ENCODE measurements at regions not wholly inside any gene's neighbourhood (a gene's known extent, or its start where the extent isn't known, plus 50 kb on each side); places are given as distances from the start of the nearest gene placed in this dataset.
"Not testable (repeated sequence)": the region's sequence is repeated elsewhere in the genome, so short reads cannot be mapped to it uniquely, and the experiment has no call there.

DNA sequence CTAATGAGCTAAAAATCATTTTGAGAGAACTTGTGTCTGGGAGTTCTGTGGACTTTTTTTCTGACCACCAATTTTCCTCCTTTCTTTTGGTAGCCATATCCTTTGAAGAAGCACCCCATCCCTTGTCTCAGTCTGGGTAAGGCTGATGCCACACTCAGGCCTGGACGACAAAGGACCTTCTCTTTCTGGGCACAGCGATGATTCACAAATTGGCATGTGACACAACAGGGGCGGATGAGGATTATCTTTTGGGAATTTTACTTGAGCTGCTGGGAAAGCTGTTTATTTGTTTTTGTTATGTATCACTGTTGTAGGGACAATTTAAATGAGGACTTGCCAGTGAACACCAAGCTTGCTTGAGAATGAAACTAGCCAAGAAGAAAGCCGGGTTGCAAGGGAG is 233.4 kb upstream of the HAND2 start:
- DNase-seq (ENCODE audit: low spot score) = no peak

DNA sequence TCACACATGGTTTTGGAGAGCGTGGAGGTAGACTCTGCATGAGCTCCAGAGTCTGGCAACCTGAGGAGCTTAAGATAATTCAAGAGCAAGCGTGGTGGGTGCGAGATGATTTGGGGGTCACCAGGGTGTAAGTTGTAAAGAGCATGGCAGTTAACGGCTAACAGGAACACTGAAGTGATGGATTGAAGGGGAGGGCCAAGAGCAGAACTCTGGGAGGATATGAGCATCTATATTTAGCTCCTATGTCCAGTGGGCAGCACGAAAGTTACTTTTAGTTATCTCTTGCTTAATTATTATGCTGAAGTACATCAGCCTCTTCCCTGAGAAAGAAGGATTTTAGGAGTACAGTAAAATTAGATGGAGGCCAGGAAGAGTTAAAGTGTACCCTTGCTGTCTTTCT is 231.9 kb upstream of the HAND2 start:
- no peak for DNase-seq (ENCODE audit: low spot score)

DNA sequence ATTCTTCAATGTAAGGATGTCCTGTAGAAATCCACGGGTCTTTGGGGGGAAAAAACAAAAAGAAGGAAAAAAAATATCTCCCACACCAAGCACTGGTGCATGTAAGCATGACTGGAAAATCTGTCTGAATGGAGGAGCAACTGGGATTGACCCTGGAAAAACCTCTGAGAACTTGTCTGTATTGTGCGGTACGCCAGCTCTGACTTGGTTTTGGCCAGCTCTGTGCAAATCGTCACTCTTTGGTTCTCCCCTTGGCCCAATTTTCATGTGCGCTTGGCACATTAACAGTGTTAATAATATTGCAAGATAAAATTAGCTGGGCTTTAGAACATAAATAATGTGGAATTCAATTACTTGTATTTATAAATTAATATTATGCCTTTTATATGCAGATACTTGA is 231.2 kb upstream of the HAND2 start:
- no peak for DNase-seq (ENCODE audit: low spot score)

DNA sequence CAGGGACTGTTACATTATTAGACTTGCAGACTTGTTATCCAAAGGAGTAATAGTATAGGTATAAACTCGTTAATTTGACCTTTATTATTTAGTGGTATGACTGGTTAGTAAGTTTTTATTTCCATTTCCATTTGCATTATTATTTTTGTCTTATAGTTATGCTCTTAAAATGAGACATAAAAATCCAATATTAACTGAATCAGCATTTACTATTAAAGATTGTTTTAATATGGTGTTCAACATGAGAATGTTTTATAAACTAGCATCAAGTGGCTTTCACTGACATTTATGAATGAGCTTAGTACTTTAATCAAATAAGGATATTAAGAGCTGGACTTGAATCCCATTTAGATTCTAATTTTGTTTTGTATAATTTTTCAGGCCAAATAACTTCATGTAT is 228.1 kb upstream of the HAND2 start:
- no peak for DNase-seq (ENCODE audit: low spot score)

DNA sequence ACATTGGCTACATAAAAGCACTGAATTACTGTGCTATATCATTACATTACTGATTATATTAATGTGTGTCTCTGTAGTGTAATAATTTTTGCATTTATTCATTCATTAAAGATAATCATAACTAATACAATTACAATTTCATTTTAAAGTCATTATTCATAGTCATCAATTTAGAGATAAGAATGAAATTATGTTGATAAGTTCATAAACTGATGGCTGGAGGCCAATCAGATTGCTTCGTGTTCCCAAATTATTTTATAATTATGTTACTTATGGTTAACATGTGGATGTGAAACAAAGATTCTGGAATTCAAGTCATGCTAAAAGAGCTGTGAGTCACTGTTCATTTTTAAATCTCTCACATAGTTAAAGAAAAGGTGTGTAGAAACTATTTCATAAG is 223.4 kb upstream of the HAND2 start:
- DNase-seq (ENCODE audit: low spot score) = no peak

DNA sequence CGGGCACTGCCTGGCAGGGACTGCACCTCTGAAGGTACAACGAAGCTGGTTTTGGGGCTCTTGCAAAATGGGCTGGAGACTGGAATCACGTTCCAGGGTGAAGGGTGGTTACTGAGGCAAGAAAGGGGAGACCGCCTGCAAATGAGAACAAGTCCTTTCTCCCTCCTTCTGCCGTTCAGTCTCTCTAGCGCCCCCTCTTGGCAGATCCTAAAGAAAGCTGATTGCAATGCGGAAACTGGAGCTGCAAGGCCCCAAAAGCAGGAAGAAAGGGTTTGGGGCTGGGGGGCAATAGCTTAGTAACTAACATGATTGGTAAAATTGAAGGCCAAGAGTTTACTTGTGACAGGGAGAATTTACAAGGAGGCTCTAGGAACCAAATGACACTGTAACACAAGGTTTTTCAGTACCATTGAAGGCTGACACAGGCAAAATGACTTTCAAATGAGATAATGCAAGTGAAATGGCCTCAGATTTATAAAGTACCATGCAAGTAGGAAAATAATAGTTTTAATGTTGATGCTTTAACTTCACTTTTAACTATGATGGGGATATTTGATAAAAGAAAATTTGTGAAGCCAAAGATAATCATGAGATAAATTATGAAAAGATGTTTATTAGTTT is 222.7 kb upstream of the HAND2 start:
- no peak for DNase-seq (ENCODE audit: low spot score)

DNA sequence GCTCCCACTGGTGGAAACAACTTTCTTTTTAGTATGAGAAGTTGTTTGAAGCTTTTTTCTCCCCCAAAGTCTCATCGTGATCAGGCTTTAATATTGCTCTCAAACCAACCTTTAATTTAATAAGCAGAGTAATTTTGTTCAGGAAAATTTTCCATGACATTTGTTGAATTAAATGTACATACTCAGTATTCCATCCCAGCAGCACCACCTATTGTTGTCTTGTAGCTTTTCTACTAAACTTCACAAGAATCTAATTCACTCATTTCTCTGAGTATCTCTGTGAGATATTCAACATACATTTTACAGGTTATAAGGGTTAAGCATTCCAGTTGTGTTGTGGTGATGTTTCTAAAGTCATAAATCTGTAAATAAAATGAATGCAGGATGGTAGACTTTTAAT is 218.3 kb upstream of the HAND2 start:
- DNase-seq (ENCODE audit: low spot score) = no peak

DNA sequence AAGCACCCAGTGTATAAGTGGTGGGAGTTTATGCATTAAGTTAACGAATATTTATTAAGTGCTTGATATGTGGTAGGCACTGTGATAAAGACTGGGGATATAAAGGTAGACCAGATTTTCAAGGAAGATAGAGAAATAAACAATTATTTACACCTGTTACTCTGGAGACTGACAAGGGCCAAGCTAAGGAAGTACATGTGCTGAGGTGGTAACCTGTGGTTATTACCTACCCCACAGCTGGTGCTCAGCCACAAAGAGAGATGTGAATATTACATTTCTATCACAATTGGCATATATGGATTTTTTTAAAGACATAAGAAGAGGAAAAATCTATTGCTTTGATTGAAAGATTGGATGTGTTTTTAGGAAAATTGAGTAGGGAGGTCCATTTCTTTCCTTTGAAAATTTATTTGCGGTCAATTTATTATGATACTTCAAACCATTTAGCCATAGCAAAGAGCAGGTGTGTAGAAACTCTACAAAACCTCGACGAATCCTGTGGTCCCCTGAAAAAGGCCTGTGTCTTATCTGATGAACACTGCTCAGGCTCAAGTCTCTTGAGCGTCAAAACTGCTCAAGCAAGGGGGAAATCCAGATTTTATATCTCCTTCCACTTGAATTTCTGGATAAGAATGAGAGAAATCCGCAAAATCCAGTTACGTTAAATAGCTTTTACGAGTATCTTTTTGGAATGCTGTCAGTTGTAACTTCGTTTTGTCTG is 217.7 kb upstream of the HAND2 start:
- no peak for DNase-seq (ENCODE audit: low spot score)

DNA sequence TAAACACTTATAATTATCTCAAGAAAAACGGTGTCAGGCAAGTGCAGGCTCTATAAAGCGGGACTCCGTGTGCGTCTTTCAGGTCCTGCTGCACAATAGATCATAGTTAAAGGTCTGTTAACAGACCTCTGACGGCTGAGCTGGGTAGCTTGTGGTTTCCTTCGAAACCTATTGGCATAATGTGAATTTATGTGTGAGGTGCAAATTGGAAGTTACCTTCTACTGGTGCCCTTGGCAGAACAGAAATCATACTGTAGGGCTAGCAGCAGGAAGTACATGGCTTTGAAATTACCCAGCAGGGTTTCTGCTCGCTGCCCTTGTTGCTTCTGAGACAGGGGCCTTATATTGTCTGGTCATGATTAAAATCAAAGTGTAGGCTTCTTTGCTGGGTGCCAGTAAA is 216.4 kb upstream of the HAND2 start:
- DNase-seq (ENCODE audit: low spot score) = no peak

DNA sequence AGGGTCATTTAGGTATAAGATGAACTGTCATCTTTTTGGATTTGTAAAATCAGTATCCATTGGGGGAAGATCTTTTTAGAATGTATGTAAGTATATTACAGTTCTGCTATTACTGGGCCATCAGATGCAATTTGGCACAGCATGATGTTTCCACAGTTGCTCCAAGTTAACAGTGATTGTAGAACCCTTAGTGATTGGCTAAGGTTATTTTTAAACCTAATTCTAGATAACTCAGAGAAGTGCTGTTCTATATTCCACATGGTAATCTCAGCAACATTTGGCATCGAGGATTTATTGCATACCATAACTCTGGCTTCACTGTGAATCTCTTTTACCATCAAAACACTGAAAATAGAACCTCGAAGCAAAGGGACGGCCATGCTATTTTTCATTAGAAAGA is 215.7 kb upstream of the HAND2 start:
- no peak for DNase-seq (ENCODE audit: low spot score)

DNA sequence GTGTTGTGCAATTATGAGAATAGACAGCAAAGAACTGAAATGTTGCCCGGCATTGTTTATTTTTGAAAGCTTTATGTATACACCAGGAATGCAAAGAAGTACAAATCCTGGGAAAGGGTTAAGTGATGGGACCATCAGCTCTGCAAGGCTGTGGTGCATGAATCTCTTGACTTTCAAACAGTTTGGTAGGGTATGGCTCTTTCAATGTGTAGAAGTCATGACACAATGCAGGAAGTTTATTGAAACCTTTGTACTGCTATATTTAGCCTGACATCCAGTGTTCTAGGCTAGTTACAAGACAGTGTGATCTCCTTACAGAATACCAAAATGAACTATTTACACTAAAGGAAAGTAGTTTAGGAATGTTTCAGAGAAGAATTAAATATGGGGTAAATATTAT is 206.8 kb upstream of the HAND2 start:
- DNase-seq (ENCODE audit: low spot score) = no peak

DNA sequence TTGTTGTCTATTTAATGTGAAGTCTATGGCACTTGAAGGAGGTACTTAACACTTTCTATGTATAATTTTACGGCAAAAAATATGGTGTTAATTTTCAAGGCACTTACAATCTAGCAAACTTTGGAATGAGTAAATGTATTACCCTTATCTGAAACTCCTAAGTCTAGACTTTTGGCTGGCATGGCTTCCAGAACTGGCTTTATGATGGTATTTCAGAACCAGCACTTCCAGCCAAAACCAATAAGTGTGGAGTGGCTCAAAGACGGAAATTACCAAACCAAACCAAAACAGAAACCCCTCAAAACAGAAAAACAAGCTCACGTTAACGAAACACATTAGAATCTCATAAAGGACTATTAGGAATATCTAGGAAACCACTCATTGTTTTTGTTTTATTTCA is 205.6 kb upstream of the HAND2 start:
- no peak for DNase-seq (ENCODE audit: low spot score)

DNA sequence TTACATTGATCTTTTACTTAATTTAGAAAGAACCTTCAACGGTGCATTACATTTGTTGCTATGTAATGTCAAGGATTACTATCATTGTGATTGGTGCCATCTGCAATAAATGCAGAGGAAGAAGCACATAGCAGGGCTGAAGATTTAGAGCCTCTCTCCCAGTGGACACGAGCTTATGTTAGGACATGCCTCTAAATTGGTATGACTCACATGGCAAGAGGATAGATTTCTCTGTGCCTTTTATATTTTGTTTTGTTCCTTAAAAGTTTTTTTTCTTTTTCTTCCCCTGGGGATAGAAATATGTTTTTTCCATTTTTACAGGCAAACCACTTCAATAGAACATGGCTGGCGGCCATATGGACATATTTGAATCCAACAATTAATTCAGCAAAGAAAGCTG is 205.0 kb upstream of the HAND2 start:
- no peak for DNase-seq (ENCODE audit: low spot score)

DNA sequence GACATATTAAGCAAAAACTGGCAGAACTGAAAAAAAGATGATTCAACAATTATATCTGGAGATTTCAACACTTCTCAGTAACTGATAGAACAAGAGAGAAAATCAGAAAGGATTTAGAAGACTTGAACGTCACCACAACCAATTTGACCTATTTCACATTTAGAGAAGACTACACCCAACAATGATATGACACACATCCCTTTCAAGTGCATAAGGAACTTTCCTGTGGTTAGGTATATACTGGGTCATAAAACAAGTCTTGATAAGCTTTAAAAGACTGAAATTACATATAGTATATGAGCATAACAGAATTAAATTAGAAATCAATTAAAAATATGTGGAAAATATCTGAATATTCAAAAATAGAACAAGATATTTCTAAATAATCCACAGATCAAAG is 201.2 kb upstream of the HAND2 start:
- no peak for DNase-seq (ENCODE audit: low spot score)

DNA sequence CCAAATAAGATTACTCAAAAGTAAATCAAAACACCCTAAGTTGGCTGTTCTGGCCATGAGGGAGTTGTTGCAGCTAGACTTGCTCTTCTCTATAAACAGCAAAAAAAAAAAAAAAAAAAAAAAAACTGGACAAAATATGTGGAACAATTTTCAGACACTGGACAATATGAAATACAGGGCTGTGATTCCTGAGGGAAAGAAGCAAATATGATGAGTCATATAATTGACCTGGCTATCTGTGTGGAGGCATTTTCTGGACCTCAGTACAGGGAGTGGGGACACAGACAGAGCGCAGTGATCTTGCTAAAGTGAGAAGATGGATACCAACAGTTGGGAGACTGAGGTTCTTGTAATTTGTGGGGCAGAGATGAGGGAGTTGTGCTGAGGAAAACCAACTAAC is 192.0 kb upstream of the HAND2 start:
- no peak for DNase-seq (ENCODE audit: low spot score)

DNA sequence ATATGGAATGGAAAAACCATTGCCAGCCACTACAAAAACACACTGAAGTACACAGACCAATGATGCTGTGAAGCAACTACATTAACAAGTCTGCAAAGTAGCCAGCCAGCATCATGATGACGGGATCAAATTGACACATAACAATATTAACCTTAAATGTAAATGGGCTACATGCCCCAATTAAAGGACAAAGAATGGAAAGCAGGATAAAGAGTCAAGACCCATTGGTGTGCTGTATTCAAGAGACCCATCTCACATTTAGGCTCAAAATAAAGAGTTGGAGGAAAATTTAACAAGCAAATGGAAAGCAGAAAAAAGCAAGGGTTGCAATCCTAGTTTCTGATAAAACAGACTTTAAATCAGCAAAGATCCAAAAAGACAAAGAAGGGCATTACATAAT is 188.5 kb upstream of the HAND2 start:
- not testable (repeated sequence) for DNase-seq (ENCODE audit: low spot score)

DNA sequence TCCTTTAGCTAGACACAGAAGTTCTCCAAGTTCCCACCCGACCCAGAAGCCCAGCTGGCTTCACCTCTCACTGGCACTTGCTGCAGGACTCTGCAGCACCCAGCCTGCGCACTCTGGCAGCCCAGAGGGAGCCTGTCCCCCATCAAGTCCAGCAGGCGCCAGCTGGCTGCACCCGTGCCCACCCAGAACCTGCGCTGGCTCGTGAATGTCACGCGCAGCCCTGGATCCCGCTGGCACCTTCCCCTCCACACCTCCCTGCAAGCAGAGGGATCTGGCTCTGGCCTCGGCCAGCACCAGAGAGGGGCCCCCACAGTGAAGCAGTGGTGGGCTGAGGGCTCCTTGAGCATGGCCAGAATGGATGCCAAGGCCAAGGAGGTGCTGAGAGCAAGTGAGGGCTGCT is 187.6 kb upstream of the HAND2 start:
- no peak for DNase-seq (ENCODE audit: low spot score)

DNA sequence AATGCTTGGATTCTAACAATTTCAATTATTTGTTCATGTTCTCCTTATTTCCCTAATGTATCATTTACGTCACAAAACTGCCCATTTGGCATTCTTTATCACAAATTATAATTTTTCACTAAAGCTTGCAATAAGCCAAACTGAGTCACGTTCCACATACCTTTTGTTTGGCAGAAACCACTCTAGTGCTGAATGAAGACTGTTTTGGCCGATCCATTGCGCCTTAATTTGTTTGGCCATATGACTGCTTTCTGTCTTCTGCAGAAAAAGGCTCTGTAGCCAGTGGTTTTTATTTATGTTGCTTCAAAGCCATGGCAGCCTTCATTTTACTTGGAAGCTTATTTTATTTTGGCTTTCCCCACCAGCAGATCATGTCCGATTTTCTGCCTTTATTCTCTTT is 184.4 kb upstream of the HAND2 start:
- no peak for DNase-seq (ENCODE audit: low spot score)

DNA sequence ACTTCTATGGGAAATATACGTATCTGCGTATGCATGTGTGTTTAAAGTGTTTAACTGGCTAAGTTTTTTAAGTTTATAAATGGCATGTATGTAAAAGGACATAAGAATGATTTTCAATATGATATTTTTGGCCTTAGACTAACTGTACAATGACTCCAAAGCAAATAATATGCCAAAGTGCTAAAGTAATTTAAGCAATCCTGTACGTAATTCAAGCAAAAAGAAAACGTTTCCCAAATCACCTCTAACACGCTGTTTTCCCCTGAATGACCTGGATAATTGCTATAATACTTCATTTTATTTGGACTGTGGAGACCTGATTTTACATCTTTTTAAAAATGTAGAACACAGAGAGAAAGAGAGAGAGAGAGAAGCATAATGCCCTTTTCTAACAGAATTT is 183.0 kb upstream of the HAND2 start:
- DNase-seq (ENCODE audit: low spot score) = no peak

DNA sequence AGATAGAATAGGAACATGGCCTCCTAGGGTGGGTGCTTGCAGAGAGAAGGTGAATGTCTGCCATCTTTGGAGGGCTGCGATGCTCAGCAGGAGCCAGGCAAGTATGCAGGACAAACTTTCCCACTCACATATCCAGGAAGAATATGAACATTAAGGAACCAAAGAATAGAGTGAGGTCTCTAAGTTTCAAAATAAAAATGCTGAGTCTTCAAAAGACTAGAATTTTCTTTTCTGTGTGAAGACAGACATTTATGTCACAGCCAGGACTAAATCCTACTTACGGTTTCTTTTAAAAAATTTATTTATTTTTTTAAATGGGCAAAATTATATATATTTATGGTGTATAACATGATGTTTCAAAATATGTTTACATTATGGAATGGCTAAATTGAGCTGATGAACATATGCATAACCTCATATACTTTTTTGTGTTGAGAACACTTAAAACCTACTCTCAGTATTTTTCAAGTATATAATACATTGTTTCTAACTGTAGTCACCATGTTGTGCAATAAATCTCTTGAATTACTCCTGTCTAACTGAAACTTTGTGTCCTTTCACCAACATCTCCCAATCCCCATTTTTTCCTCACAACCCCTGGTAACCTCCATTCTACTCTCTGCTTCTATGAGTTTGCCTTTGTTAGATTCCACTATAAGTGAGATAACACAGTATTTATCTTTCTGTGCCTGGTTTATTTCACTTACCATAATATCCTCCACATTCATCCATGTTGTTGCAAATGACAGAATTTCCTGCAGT is 177.8 kb upstream of the HAND2 start:
- no peak for DNase-seq (ENCODE audit: low spot score)

DNA sequence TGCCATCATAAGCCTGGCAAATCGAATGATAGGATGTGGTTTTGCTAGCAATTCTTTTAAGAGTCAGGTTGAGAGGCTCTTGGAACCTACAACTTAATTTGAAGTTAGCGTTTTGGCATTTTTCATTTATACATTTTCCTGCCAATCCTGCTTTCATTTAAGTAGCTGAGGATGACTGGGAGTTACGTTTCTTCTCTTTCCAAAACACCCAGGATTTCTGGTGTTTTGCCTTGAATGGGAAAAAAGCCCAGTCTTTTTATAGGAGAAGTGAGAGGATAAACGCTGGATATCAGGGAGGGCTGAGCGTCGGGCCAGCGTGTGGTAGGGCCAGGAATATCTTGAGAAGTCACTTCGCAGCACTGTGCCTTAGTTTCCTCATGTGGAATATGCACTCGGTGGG is 174.2 kb upstream of the HAND2 start:
- DNase-seq (ENCODE audit: low spot score) = no peak

DNA sequence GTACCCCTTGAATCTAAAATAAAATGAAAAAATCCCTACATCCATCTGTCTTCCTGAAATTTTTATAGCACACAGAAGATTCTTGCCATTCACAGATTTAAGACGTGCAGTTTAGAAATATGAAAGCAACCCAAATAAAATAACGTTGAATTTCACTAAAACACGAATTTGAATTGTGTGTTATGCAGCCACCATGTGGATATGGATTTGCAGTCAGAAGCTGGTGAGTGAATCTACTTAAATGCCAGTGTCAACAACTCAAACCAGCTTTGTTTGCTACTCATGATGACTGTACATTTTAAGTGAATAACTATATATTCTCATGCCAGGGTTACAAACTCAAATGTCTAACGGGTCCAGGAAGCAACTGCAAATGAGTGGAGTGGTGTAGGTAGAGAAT is 173.0 kb upstream of the HAND2 start:
- DNase-seq (ENCODE audit: low spot score) = no peak

DNA sequence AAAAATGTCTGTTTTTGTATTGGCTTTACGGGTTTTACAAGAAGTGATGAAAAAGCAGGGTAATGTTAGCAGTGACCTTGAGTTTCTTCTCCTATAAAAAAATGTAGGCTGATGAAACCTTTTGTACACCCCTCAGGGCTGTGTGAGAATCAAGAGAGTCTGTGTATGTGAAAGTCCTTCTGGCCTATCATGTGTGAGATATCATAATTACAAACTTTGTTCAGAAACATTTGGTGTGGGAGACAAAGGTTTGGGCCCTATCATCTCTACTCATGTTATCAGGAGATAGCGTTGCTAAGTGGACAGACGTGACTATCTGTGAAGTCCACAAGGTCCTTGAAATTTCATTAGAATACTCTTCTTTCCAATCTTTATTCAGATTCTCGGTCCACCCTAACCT is 170.6 kb upstream of the HAND2 start:
- no peak for DNase-seq (ENCODE audit: low spot score)
